ENCODE measurements at regions not wholly inside any gene's neighbourhood (a gene's known extent, or its start where the extent isn't known, plus 50 kb on each side); places are given as distances from the start of the nearest gene placed in this dataset.

DNA sequence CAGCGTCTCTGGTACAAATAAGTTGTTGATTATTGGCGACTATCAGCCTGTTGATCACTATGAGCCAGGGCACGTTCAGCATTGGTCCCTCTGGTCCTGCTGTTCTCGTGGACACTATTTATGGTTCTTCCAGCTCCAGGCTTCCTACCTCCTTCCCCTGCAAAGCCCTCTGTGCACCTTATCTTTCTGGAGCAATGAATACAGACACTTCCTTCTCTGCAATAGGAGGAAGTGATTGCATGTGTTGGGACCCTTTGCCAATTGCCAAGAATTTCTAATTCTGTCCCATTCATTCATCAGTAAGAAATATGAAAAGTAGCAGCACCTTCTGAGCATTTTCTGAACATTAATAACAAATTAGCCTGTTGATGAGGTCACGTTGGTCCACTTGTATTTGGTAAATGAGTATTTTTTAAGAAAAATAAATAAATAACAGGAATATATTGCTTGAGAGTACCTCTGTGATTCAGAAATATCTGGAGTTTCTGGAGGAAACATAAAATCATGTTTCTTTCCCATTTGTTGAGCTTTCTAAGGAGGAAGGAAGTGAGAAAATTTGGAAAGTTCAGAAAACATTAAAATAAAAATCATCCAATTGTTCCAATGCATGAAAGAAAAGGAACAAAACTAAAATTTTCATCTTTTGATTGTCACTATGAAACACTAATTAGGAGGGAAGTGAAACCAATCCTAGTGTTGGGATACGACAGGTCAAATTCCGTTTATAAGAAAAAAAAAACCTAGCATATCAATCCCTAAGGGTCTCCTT is 259.1 kb upstream of the KLF6 start:
- POLR2A ChIA-PET, result interaction anchor here (0.7 kb wide), 1 partner anchor 10 kb away, joined by 3 read pairs; no protein-coding TSS in a partner anchor
- H3K27me3 Mint-ChIP-seq, result no peaks in the 10 kb centered on the region
- no peak overlapping the region for H3K27ac Mint-ChIP-seq
- H3K9me3 Mint-ChIP-seq, result peaks cover 16% of the 10 kb centered on the region
- ATAC-seq (no peak), DNase-seq (no peak)
- H3K36me3 Mint-ChIP-seq (ENCODE audit: low read depth), result peaks cover 9% of the 10 kb centered on the region
- intact Hi-C loops (cut with micrococcal nuclease), result no loop called here
- H3K4me3 Mint-ChIP-seq, result no peak overlapping the region
- TF ChIP-seq, protein P1, sequence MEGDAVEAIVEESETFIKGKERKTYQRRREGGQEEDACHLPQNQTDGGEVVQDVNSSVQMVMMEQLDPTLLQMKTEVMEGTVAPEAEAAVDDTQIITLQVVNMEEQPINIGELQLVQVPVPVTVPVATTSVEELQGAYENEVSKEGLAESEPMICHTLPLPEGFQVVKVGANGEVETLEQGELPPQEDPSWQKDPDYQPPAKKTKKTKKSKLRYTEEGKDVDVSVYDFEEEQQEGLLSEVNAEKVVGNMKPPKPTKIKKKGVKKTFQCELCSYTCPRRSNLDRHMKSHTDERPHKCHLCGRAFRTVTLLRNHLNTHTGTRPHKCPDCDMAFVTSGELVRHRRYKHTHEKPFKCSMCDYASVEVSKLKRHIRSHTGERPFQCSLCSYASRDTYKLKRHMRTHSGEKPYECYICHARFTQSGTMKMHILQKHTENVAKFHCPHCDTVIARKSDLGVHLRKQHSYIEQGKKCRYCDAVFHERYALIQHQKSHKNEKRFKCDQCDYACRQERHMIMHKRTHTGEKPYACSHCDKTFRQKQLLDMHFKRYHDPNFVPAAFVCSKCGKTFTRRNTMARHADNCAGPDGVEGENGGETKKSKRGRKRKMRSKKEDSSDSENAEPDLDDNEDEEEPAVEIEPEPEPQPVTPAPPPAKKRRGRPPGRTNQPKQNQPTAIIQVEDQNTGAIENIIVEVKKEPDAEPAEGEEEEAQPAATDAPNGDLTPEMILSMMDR (IDR thresholded peaks at IDR 0.05), result no peak
- CTCF ChIA-PET, result no interaction called here
- H3K4me1 Mint-ChIP-seq (ENCODE audit: low read depth), result no peaks in the 10 kb centered on the region

DNA sequence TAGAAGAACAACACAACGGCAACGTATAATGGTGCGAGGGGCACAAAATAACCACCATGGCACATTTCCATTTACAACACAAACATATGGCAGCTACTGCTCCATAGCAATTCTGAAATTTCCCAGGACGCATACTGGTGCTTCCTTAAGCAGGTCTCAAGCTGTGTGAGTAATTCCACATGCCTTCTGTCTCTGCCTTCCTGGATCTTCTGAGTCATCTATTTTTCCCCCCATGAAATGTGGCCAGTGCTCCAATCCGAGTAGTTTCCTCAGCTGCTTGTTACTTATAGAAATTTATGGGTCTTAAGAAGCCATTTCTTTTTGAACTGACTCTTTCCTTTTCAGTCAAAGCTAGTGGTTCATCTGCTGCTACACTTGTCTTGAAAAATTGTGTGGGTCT is 256.6 kb upstream of the KLF6 start:
- CTCF ChIA-PET, result no interaction called here
- TF ChIP-seq, protein P1 (IDR thresholded peaks at IDR 0.05), result no peak
- H3K4me3 Mint-ChIP-seq, result no peak overlapping the region
- H3K27me3 Mint-ChIP-seq, result no peaks in the 10 kb centered on the region
- POLR2A ChIA-PET, result interaction anchor here (0.7 kb wide), 1 partner anchor 155 kb away, joined by 4 read pairs; no protein-coding TSS in a partner anchor
- intact Hi-C loops (cut with micrococcal nuclease), result no loop called here
- no peak for ATAC-seq
- H3K36me3 Mint-ChIP-seq (ENCODE audit: low read depth), result peaks cover 9% of the 10 kb centered on the region
- no peak overlapping the region for H3K27ac Mint-ChIP-seq
- no peak for DNase-seq
- no peaks in the 10 kb centered on the region for H3K4me1 Mint-ChIP-seq (ENCODE audit: low read depth)
- peaks cover 16% of the 10 kb centered on the region for H3K9me3 Mint-ChIP-seq

DNA sequence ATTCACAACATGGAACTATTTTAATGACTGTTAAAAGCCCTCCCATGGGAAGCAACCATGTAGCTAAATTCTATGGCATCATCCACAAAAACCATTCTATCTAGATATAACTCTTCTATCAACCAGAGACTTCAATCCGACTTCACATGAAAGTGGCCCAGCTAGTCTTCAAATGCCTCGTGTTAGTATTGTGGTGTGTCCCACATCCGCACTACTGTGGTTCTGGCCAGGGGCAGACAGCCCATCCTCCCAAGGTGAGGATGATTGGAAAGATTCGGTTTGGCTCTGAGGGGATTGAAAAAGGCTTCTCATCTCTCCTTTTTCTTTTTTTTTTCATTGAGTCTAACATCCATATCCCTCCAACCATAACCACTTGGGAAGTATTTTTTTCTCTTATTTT is 253.0 kb upstream of the KLF6 start:
- CTCF ChIA-PET, result interaction anchor here (2.0 kb wide), 1 partner anchor 13 kb away, joined by 4 read pairs; no protein-coding TSS in a partner anchor
- intact Hi-C loops (cut with micrococcal nuclease), result no loop called here
- ATAC-seq (no peak), DNase-seq (no peak)
- H3K4me1 Mint-ChIP-seq (ENCODE audit: low read depth), result peaks cover 26% of the 10 kb centered on the region
- POLR2A ChIA-PET, result no interaction called here
- no peak overlapping the region for H3K27ac Mint-ChIP-seq
- peaks cover 16% of the 10 kb centered on the region for H3K9me3 Mint-ChIP-seq
- H3K4me3 Mint-ChIP-seq, result no peak overlapping the region
- TF ChIP-seq, protein P1 (IDR thresholded peaks at IDR 0.05), result no peak
- H3K36me3 Mint-ChIP-seq (ENCODE audit: low read depth), result peaks cover 9% of the 10 kb centered on the region
- no peaks in the 10 kb centered on the region for H3K27me3 Mint-ChIP-seq

DNA sequence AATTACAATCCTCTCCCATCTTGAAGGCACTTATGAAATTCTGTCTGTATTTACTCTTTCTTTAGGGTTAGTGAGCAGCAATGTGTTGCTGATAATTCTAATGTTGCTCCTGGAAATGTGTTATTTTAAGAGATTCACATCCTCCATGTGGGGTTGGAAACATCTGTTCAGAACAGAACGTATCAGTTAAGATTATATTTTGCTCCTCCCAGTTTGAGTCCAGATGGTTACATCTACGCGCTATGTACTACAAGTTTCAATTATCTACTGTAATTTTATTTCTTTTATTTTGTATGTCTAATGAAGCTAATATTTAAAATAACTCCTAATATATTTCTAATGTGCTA is 250.6 kb upstream of the KLF6 start:
- Mint-ChIP-seq H3K4me1 (ENCODE audit: low read depth) (peaks cover 30% of the 10 kb centered on the region), H3K36me3 (ENCODE audit: low read depth) (no peaks in the 10 kb centered on the region), H3K27ac (no peak overlapping the region), H3K9me3 (peaks cover 1% of the 10 kb centered on the region), H3K27me3 (no peaks in the 10 kb centered on the region), H3K4me3 (no peak overlapping the region)
- ChIA-PET CTCF (interaction anchor here (0.6 kb wide), 1 partner anchor 101 kb away, joined by 3 read pairs; no protein-coding TSS in a partner anchor), POLR2A (interaction anchor here (1.0 kb wide), 1 partner anchor 65 kb away, joined by 4 read pairs; no protein-coding TSS in a partner anchor)
- intact Hi-C loops (cut with micrococcal nuclease), result no loop called here
- TF ChIP-seq, protein P1 (IDR thresholded peaks at IDR 0.05), result no peak
- DNase-seq (no peak), ATAC-seq (no peak)

DNA sequence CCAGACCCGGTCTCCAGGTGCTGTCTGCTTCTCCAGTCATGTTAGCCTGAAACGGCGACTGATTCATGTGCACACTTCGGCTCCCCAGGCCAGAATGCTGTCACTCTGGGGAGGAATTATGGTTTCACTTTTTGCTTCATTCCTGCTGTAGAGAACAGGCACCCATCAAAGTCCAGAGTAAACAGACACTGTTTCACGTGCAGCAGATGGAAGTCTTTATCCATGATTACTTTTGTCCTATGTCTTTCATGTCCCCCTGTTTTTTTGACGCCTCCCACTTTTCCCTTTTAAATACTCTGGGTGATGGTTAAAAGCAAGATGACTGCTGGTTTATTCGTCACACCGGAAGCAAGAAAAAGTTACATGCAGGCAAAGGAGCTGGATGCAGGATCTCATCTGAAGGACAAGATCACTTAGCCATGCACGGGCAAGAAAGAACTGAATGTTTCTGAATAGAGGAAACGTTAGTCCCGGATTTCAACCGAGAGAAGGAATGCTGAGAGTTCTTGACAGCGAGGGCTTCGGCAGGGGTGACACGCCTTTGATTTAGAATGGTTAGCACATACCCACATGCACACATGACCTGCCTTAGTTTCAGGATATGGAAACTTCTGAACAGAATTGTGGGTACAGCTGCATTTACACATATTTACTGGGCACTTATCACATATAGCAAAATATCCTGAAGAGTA is 250.0 kb upstream of the KLF6 start:
- ChIA-PET POLR2A (interaction anchor here (0.6 to 1.0 kb wide), 2 partner anchors 45 to 65 kb away, joined by 4 read pairs; no protein-coding TSS in a partner anchor), CTCF (interaction anchor here (0.6 kb wide), 1 partner anchor 101 kb away, joined by 3 read pairs; no protein-coding TSS in a partner anchor)
- Mint-ChIP-seq H3K36me3 (ENCODE audit: low read depth) (no peaks in the 10 kb centered on the region), H3K27ac (peak overlapping the region; percentile 19), H3K4me1 (ENCODE audit: low read depth) (peaks cover 30% of the 10 kb centered on the region), H3K4me3 (peak overlapping the region; percentile 37), H3K27me3 (no peaks in the 10 kb centered on the region), H3K9me3 (no peaks in the 10 kb centered on the region)
- DNase-seq (peak; percentile 35), ATAC-seq (peak; percentile 40)
- TF ChIP-seq, protein P1 (IDR thresholded peaks at IDR 0.05), result no peak
- intact Hi-C loops (cut with micrococcal nuclease), result no loop called here
